ENCODE measurements at regions not wholly inside any gene's neighbourhood (a gene's known extent, or its start where the extent isn't known, plus 50 kb on each side); places are given as distances from the start of the nearest gene placed in this dataset.

- H3K9me3 ChIP-seq (ENCODE audit: severe bottlenecking) = no peaks in the 10 kb centered on the region
- H3K4me3 ChIP-seq (ENCODE audit: low read depth, low read length) = no peak overlapping the region
- TF ChIP-seq CTCF (IDR thresholded peaks at IDR 0.05; ENCODE audit: low read depth, low read length) = no peak
- no peaks in the 10 kb centered on the region for H3K36me3 ChIP-seq
- DNase-seq = no peak
- H3K27ac ChIP-seq = no peak overlapping the region
- H3K27me3 ChIP-seq (ENCODE audit: insufficient read depth, low read depth, severe bottlenecking) = peaks cover 78% of the 10 kb centered on the region
These were observed 78.1 kb upstream of the TBX5 start for GRCh38 chr12:114483996-114484395.

GRCh38 chr12:114481200-114481535 is 75.2 kb upstream of the TBX5 start:
- no peak overlapping the region for H3K27ac ChIP-seq
- DNase-seq = no peak
- H3K9me3 ChIP-seq (ENCODE audit: severe bottlenecking) = no peaks in the 10 kb centered on the region
- no peak for TF ChIP-seq CTCF (IDR thresholded peaks at IDR 0.05; ENCODE audit: low read depth, low read length)
- H3K36me3 ChIP-seq = no peaks in the 10 kb centered on the region
- no peak overlapping the region for H3K4me3 ChIP-seq (ENCODE audit: low read depth, low read length)
- H3K27me3 ChIP-seq (ENCODE audit: insufficient read depth, low read depth, severe bottlenecking) = peaks cover 81% of the 10 kb centered on the region

GRCh38 chr12:114480337-114481199 is 74.6 kb upstream of the TBX5 start:
- Histone ChIP-seq H3K36me3 (no peaks in the 10 kb centered on the region), H3K9me3 (ENCODE audit: severe bottlenecking) (no peaks in the 10 kb centered on the region), H3K4me3 (ENCODE audit: low read depth, low read length) (no peak overlapping the region), H3K27me3 (ENCODE audit: insufficient read depth, low read depth, severe bottlenecking) (peaks cover 83% of the 10 kb centered on the region), H3K27ac (no peak overlapping the region)
- no peak for DNase-seq
- TF ChIP-seq CTCF (IDR thresholded peaks at IDR 0.05; ENCODE audit: low read depth, low read length) = no peak

- Histone ChIP-seq H3K36me3 (no peaks in the 10 kb centered on the region), H3K27me3 (ENCODE audit: insufficient read depth, low read depth, severe bottlenecking) (peaks cover 85% of the 10 kb centered on the region), H3K27ac (no peak overlapping the region), H3K9me3 (ENCODE audit: severe bottlenecking) (no peaks in the 10 kb centered on the region), H3K4me3 (ENCODE audit: low read depth, low read length) (no peak overlapping the region)
- no peak for DNase-seq
- TF ChIP-seq CTCF (IDR thresholded peaks at IDR 0.05; ENCODE audit: low read depth, low read length) = no peak
These were observed 73.9 kb upstream of the TBX5 start for GRCh38 chr12:114479831-114480230.

- peaks cover 90% of the 10 kb centered on the region for H3K27me3 ChIP-seq (ENCODE audit: insufficient read depth, low read depth, severe bottlenecking)
These were observed 72.9 kb upstream of the TBX5 start for GRCh38 chr12:114478865-114479264.

More at GRCh38 chr12:114478865-114479264, 72.9 kb upstream of the TBX5 start:
- Histone ChIP-seq H3K27ac (no peak overlapping the region), H3K4me3 (ENCODE audit: low read depth, low read length) (no peak overlapping the region), H3K9me3 (ENCODE audit: severe bottlenecking) (no peaks in the 10 kb centered on the region), H3K36me3 (no peaks in the 10 kb centered on the region)
- DNase-seq = no peak
- no peak for TF ChIP-seq CTCF (IDR thresholded peaks at IDR 0.05; ENCODE audit: low read depth, low read length)

Measured in WERI-Rb-1 (cell line).